HG02970 (cell line): ENCODE measurements at regions not wholly inside any gene's neighbourhood (a gene's known extent, or its start where the extent isn't known, plus 50 kb on each side); places are given as distances from the start of the nearest gene placed in this dataset.

Experiments used
- ATAC-seq: cut with Tn5 transposase; IDR thresholded peaks from one replicate; pipeline ENCODE4 v1.9.1; 2021; ENCODE audit warnings: mild to moderate bottlenecking, moderate library complexity, moderate number of reproducible peaks; ENCODE audit not compliant: unreplicated experiment, low FRiP score

DNA sequence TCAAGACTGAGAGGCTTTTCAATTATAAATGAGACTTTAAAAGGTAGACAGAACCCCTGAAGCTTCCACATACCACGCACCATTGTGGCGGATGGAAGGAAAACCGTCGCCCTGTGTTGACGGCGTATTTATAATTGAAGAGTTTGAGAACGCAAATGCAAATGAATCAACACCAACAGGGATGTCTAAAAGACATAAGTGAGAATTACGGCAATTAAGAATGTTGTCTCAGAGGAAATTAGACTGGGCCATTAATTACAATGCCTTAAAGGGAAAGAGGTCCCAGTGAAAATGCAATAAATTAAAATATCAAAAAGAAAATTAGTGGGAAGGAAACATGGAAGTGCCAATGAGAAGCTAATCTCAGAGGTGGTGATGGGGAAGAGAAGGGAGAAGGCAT, 148.5 kb upstream of the XYLT1 start:
- ATAC-seq, result no peak

DNA sequence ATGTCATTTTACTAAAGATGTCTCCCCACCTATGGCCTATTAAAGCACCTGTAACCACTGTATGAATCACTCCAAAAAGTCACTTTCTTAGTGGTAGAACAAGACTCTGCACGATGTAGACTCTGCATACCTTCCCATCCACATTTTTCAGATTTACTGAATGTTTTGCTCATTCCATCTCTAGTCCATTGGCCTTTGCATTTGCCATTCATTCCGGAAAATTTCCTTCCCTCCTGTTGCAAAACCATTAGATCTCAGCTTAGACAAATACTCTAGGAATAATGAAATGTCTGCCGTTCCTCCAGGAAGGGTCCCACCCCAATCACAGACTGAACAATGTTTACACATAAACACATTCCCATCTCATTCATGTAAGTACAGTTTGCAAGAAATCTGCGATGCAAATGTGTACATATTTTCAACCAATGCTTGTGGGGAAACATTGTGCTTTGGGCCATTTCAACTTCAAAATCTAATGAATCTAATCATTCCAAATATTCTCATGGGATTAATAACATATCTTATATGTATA, 146.3 kb upstream of the XYLT1 start:
- ATAC-seq, result no peak

DNA sequence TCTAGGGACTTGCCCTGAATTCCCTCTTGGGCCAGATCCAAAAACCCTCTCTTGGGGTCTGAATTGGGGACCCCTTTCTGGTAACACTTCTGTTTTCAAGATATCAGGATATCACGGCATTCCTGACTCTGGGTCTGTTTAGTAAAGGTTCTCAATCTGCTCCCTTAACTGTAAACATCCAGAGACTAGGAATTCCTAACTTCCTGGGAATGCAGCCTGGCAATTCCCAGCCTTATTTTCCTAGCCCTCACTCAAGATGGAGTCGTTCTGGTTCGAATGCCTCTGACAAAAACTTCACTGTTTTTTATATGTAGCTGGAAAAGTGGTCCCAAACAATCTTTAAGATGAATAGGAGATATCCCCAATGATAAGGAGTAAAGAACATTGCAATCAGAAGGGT, 141.6 kb upstream of the XYLT1 start:
- no peak for ATAC-seq

DNA sequence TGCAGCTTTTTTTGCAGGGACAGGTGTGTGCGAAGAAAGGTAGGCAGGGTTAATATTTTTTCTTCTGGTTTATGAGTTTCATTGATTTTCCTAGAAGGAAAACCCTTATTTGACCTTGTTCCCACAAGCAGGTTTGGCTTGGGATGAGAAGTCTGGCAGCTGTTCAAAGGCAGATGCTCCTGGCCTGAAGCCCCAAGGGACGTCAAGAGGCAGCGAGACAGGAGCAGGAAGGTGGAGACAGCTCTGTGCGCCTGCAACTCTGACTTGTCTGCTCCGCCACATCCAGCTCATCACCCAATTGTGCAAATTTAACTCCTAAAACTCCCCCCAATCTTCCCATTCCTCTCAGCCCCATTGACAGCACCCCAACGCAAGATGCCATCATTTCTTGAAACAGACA, 136.8 kb upstream of the XYLT1 start:
- ATAC-seq, result no peak

DNA sequence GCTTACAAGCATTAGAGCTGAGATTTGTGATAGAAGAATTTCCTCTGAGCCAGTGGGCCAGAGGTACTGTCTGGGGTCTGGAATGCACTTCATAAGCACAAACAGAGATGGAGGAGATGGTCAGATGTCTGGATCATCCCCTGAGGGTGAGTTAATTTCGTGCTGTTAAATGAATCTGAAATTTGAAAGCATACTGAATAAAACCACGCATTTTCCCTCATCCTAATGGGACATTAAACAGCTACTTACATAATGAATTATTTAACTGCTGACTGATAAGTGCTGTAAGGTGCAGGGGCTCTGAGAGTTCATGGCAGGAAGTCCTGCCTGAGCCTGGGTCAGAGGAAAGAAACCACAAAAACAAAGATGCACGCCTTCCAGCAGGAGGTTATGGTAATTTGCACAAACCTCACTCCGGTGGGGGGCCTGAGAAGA, 136.3 kb upstream of the XYLT1 start:
- no peak for ATAC-seq

DNA sequence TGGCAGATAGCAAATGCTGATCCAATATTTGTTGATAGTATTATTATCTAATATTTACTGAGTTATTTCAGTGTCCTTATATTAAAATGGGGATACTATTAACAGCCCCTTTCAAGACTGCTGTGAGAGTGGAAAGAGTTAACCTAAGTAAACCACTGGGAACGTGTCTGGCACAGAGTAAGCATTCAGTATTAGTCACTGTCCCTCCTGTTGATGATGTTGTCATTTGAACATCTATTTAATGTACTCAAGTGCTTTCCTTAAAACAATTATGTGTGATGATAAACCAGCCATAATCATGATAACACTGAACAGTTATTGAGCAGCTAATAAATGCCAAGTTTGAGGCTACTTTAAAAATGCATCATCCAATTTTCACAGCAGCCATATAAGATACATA, 135.7 kb upstream of the XYLT1 start:
- no peak for ATAC-seq

DNA sequence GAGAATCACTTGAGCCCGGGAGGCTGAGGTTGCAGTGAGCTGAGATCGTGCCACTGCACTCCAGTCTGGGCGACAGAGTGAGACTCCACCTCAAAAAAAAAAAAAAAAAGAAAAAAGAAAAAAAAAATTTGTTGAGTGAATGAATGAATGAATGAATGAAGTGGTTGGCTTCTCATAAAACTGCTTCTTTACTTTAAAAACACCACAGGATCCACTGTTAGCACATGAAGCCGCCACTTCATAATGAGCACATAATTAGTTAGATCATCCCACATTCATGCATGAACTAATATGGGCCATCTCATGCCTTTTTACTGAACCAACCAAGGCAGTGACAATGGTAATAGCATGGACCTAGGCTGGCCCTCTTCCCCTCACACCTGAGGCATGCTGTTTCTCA, 135.0 kb upstream of the XYLT1 start:
- no peak for ATAC-seq

DNA sequence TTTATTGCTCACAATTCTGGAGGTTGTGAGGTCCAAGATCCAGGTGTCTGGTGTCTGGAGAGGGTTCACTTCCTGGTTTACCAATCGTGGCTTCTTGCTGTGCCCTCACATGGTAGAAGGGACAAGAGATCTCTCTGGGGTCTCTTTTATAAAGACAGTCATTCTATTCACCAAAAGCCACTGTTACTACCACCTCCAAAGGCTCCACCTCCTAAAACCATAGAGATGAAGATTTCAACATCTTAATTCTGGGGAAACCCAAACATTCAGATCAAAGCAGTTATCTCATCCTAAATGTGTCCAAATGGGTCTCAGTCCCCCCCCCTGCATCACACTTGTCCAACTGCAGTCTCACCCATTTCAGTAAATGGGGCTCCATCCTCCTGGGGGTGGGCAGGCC, 132.9 kb upstream of the XYLT1 start:
- no peak for ATAC-seq

DNA sequence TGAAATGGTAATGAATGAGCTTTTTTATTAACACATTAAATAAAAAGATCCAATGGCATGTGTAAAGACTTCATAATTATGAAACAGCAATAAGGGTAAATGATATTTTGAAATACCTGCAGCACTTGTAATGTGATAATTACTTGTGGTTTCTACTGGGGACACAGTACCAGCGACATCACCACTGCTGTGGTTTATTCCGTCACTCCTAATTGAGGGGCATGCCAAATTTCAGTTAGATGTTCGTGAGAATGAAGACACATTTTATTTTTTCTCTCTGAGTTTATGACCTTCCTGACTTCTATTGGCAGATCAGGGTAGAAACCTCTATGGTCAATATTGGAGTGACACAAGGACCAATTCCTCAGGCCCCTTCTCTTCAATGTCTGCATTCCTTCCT, 131.9 kb upstream of the XYLT1 start:
- no peak for ATAC-seq

DNA sequence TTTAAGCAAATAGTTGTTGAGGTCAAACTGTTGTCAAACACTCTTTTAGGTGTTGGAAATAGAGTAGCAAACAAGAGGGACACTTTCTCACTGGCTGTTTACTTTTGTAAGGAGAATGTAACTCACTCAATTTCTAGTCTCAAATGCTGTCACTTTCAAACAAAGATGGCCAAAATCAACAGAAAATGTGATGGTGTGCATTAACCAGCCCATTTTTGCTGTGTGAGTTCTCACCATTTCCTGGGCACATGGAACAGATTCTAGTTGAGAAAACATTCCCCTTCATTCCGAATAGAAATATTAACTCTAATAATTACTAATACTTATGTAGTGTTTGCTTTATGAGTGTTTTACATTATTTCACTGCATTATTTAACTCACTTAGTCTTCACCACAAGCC, 128.2 kb upstream of the XYLT1 start:
- no peak for ATAC-seq

DNA sequence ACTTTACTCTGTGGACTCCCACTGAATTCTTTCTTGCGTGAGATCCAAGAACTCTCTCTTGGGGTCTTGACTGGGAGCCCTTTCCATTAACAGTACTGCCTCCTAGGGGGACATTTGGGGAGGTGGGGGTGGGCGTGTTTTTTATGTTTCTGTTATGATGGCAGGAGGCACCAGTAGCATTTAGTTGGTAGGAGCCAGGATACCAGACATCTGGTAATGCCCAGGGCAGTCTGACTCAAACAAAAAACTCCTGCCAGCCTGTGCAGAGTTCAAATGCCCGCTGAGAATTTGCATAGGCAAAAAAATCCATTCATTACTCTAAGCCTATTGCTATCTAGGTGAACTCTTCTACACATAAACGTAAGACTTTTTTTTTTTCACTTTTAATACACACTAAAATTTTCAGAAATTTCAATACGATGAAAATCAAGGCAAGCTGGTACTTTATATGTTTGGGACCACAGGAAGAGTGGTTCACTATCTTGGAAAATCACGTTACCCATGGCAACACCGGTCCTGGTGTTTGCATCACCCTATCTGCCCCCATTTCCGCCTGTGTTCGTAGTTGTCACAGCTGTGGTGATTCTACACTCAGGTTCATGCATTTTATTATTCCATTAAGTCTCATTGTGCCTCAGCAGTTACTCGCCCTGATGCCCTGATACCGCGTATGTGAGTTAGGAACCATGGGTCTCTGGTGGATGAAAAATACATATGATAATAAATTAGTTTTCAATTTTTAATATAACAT, 121.1 kb upstream of the XYLT1 start:
- ATAC-seq, result no peak

DNA sequence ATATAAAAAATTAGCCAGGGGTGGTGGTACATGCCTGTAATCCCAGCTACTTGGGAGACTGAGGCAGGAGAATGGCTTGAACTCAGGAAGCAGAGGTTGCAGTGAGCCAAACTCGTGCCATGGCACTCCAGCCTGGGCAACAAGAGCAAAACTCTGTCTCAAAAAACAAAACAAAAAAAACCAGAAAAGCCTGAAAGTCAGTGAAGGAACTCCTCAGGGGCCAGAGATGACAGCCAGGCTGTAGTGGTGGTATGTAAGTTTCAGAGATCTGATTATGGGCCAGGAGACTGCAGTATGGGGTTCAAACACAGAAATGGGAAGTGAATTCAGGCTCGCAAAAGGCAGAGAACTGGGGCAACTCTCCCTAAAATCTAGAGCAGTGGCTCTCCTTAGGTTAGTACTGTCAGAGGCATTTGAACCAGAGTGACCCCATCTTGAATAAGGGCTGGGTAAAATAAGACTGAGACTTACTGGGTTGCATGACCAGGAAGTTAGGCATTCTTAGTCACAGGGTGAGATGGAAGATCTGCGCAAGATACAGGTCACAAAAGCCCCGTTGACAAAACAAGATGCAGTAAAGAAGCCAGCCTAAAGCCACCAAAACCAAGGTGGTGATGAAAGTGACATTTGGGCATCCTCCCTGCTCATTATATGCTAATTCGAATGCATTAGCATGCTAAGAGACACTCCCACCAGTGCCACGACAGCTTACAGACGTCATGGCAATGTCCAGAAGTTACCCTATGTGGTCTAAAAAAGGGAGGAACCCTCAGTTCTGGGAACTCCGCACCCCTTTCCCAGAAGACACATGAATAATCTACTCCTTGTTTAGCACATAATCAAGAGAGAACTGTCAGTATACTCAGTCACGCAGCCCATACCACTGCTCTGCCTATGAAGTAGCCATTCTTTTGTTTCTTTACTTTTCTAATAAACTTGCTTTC, 120.2 kb upstream of the XYLT1 start:
- no peak for ATAC-seq

DNA sequence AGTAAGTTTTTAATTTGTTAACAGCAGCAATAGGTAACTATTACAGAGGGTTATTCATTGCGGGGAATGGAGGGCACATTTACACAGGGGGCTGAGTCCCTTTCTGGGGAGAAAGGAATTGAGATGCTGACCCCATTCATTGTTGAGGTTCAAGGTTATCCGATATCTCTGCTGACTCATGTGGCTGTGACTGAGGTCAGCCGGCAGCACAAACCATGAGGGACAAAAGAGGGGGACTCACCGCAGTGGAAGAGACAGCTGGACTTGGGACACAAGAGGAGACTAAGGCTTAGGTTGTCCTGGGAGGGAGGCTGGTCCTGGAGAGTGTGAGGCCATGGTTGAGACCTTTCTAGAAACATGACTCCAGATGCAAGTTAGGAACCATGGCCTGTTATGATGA, 119.1 kb upstream of the XYLT1 start:
- ATAC-seq, result no peak

DNA sequence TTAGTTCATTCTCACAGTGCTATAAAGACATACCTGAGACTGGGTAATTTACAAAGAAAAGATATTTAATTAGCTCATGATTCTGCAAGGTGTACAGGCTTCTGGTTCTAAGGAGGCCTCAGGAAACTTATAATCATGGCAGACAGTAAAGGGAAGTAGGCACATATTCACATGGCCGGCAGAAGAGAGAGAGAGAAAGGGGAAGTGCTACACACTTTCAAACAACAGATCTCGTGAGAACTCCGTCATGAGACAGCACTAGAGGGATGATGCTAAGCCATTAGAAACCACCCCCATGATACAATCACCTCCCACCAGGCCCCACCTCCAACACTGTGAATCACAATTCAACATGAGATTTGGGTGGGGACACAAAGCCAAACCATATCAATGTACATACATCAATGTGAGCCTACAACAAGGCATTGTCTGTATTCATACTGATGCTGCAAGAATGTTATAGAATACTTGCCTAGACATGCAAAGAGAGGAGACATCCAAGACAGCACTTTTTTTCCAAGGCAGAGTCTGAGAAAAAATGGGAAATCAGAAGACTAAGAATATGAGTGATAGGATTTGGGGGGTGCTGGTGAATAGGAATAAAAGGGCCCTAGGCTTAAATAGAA, 114.8 kb upstream of the XYLT1 start:
- ATAC-seq, result no peak

DNA sequence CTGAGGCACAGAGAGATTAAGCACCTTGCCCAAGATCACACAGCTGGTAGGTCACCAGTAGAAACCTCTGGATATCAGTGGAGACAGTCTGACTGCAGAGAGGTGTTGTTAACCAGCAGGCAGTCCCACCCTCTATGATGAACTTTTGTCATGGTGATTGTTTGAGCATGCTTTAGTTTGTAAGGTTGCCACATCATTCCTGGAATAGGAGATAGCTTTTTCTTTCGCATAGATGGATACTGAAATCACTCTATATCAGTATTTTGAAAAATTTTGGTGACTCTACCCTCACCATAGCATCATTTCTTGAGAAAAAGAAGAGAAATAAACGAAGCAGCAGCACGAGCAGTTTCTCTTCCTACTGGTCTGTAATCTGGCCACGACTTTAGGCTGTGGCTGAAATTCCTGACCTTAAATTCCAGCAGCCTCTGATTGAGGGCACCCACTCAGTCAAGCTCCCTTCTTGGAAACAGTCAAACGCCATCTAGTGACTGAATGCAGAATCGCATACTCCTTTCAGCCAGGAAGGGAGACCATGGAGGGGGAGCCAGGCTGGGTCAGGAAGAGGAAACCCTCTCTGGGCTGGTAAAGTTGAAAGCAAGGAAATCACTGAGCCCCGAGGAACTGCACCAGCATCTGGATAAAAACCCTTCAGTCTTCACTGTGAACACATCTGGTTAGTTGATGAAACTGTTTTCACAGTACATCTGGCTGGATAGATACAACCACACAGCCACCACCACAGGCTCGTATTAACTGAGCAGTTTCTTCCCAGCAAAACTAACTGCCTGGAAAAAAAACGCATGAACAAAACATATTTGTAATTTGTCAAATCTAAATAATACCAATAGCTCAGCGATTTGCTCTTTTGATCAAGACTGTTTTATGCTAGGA, 108.5 kb upstream of the XYLT1 start:
- ATAC-seq, result no peak

DNA sequence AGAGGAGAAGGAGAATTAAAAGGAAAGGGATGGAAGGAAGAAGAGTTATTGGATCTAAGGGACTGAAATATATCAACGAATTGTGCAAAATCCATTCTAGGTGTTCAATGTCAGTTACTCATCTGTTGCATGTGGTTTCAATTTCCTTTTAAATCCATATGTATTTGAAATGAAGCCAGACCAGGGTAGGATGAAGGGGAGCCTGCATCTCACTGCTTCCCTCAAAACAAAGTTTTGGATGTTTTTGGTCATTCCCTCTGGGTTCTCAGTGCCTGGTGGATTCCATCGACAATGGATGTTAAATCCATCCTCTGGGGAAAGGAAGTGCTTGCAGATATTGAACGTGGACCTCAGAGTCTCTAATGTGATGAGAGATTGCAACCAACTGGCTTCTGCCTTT, 103.5 kb upstream of the XYLT1 start:
- no peak for ATAC-seq

DNA sequence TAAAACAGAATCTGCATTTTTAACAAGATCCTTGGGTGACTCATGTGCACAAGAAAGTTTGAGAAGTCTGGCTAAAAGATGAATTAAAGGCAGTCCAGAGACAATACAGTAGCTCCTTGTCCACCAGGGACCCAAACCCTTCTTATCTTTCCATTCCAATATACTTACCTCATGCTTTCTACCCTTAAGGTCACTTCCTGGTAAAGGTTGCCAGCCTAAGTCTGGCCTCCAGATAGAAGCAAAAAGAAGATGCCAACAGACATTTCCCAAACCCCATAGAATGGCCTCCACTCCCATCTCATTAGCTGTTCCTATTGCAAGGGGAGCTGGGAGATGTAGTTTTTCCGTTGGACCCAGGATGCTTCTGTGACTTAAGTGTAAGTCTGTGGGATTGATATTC, 101.4 kb upstream of the XYLT1 start:
- no peak for ATAC-seq

DNA sequence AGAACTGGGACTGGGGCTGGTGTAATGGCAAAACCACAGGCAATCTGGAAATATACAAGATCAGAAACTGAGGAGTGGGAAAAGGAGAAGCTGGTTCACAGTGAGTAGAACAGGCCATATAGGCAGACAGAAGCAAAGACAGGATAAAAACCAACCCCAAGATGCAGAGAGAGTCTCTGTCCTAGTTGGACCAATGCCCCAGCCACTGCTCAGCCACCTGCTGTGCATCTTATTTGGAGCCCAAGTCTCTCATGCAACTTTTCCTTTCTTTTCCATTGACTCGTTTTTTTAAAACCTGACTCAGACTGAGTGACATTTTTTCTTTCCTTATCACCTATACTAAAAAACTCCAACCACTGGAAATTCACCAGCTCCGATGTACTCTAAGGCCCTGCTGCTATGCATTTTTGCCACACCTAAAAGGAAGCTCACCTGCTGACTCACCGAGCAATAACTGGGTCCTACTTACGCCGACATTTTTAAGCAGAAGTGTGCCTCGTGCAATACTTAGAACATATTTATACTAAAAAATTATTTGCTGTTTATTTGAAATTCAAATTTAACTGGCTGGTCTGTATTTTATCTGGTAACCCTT, 100.8 kb upstream of the XYLT1 start:
- no peak for ATAC-seq

DNA sequence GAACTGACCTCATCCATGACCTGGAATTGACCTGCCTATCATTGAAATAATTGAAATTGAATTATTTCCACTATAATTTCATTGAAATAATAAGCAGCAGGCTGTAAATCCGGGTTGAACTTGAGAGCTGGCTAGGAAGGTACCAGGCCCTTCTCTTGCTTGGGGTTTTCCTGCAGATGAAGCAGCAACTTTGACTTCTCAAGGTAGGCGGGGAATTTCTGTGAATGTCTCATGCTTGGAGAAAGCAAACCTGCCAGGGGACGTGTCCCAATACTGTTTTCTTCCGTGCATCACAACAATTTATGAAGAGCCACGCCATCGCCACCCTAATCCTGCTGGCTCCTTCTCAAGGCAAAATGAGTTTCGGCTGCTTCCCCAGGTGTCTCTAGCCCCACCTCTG, 97.5 kb upstream of the XYLT1 start:
- no peak for ATAC-seq

DNA sequence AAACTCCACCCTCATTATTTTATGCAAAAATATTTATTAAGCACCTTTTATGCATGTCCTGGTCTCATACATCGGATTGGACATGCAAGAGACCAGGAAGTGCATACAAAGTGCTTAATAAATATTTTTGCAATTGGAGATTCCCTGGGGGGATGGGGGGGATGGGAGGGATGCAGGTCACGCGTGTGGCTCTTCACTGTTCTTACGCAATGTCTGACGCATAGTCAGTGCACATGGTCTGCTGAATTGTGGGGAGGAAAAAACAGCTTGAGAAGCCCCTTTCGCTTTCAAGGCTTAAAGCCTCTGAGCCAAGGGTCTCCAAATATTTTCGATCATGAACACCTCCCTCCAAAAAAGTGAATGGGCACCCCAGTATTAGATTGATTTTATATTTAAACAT, 96.7 kb upstream of the XYLT1 start:
- ATAC-seq, result no peak
